GM18499 (cell line): ENCODE measurements at regions not wholly inside any gene's neighbourhood (a gene's known extent, or its start where the extent isn't known, plus 50 kb on each side); places are given as distances from the start of the nearest gene placed in this dataset.

Experiments
- ATAC-seq: cut with Tn5 transposase; IDR thresholded peaks from one replicate; pipeline ENCODE4 v1.9.1; 2021; ENCODE audit warnings: moderate number of reproducible peaks; ENCODE audit not compliant: insufficient read depth, unreplicated experiment

- ATAC-seq, result no peak
Measured at GRCh38 chr5:174392892-174393291, 331.5 kb upstream of the MSX2 start.

- ATAC-seq, result no peak
Measured at GRCh38 chr5:174396541-174396940, 327.8 kb upstream of the MSX2 start.

- no peak for ATAC-seq
Measured at GRCh38 chr5:174397206-174397605, 327.2 kb upstream of the MSX2 start.

DNA sequence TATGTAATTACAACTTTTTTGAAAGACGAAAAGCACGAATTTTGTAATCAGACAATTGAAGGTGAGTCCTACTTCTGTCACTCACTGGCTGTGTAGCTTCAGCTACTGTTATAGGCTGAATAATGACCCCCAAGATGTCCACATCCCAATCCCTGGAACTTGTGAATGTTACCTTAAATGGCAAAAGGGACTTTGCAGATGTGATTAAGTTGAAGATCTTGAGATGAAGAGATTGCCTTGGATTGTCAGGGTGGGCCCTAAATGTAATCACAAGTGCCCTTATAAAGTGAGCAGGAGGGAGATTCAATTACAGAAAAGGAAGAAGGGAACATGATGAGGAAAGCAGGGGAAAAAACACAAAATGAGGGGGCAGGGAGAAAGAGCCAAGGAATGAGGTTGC is 326.2 kb upstream of the MSX2 start:
- ATAC-seq, result no peak

GRCh38 chr5:174399411-174399810 is 325.0 kb upstream of the MSX2 start:
- no peak for ATAC-seq

DNA sequence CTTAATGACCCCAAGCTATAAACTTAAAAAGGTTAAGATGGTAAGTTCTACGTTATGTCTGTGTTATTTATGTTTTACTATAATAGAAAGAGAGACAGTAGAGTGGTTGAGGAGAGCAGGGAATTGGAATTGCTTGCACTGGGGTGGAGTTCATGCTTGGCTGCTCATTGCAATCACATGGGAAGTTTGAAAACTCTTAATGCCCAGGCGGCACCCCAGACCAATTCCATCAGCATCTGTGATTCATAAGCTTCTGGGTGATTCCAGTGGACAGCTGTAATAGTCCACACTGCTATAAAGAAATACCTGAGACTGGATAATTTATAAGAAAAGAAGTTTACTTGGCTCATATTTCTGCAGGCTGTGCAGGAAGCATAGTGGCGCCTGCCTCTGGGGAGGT is 323.9 kb upstream of the MSX2 start:
- ATAC-seq, result no peak

DNA sequence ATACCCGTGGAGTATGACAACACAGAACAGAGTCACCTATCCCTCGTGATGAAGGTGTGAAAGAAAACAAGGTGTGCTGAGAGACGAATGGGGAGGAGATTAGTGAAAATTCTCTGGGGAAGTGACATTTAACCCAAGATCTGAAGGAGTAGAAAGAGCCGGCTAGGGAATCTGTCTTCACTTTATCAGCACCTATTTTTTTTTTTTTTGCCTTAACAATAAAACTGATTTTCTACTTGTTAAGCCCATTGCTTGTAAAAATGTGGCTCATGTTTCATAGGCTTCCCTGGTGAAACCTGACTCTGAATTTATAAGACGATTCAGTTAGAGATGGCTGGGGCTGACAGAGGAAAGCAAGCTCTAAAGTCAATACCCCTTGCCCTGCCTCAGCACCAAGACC is 322.6 kb upstream of the MSX2 start:
- no peak for ATAC-seq

- ATAC-seq, result no peak
Measured at GRCh38 chr5:174402222-174402812, 322.1 kb upstream of the MSX2 start.

DNA sequence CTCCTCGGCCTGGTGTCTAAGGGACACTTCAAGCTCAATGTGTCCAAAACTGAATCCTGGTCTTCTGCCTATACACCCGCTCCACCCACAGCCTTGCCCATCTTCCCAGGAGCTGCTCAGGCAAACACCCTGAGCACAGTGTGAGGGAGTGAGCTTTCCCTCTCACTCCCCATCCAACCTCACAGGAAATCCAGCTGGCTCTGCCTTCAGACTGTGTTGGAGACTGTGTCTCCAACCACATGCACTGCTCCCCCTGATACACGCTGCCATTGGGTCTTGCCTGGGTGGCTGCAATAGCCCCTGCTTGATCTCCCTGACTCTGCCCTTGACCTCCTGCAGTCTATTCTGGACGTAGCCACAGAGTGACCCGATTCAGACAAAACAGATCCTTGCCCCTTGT is 319.5 kb upstream of the MSX2 start:
- no peak for ATAC-seq

- ATAC-seq, result no peak
Measured at GRCh38 chr5:174409070-174409469, 315.3 kb upstream of the MSX2 start.

- no peak for ATAC-seq
Measured at GRCh38 chr5:174409971-174410370, 314.4 kb upstream of the MSX2 start.

GRCh38 chr5:174410716-174411478 is 313.5 kb upstream of the MSX2 start:
- no peak for ATAC-seq

GRCh38 chr5:174411479-174411819 is 312.9 kb upstream of the MSX2 start:
- ATAC-seq, result no peak

DNA sequence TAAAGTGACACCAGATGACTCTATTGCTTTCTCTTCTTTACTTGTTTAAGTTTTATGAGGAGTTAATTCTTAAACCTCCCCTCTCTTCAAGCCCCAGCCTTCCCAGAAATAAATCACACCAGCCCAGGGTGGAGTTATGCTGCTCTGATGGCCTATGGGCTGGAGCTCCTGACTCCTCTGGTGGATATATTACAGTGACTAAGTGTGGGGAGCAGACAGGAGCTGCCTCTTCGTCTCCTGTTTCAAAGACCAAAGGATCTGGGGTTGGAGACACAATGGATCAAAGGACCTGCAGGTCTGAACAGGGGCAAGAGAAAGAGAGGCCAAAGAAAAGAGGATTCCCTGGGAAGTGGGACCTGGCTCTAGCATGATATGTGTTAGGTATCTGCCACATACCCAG is 312.0 kb upstream of the MSX2 start:
- ATAC-seq, result no peak

- no peak for ATAC-seq
Measured at GRCh38 chr5:174412941-174413340, 311.4 kb upstream of the MSX2 start.

DNA sequence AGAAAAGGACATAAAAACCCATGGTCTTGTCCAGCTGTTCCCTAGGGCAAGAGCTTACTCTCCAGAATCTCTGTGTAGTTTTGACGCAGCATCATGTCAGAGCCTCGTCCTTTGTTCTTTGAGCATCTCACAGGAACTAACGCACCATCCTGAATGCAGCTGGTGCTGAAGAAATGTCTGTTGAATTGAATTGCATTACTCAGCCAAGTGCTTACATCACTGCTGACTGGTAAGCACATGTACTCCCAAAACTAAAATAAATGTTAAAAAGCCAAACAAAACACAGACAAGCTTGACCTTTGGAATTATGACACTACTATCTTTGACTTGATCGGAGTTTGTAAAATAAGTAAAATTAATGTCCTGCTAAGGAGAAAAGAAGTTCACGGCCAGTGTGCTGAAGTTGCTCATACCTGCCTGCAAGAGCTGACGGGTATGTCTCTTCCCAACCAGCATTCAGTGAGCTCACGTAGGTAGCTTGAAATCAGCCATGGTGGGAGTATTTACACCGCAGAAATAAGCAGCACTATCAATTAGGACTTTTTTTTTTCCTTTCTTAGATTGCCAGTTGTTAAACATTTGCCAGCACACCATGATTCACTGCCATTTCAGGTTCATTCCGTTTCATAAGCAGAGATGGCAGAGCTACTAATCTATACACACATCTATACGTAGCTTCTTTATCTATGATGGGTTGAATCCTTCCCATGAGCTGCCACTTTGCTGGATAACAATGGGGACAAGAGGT is 310.6 kb upstream of the MSX2 start:
- no peak for ATAC-seq

- no peak for ATAC-seq
Measured at GRCh38 chr5:174414315-174414710, 310.1 kb upstream of the MSX2 start.

GRCh38 chr5:174418809-174419539 is 305.4 kb upstream of the MSX2 start:
- ATAC-seq, result no peak

- ATAC-seq, result no peak
Measured at GRCh38 chr5:174419540-174420132, 304.7 kb upstream of the MSX2 start.

DNA sequence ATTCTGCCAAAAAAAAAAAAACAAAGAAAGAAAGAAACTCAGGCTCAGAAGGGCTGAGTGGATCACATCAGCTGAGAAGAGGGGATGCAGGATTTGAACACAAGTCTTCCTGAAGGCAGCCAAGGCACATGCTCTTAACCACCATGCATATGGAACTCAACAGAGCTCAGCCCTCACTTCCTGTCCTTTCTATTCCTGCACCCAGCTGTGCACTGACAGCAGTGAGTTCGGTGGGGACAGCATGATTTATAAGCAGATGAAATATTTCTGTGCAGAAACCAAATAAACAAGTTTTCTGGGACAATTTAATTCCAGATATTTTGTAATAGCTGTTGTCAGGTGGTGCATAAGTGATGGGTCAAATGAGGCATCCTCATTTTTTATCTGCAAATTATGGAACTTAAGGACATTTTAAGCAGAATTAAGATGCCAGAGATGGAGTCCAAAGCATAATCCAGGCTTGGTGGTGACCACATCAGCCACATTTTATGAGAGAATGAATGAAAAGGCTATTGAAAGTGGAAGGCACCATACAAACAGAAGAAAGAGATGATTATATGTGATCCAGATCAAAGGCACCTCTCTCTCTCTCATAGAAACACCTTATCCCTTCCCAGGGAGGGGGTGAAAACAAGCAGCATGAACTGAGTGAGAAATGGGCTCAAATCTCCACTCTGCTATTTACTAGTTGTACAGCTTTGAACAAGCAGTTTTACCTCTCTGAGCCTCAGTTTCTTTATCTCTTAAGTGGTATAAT is 303.6 kb upstream of the MSX2 start:
- no peak for ATAC-seq
